ENCODE measurements at regions not wholly inside any gene's neighbourhood (a gene's known extent, or its start where the extent isn't known, plus 50 kb on each side); places are given as distances from the start of the nearest gene placed in this dataset.
"Not testable (repeated sequence)": the region's sequence is repeated elsewhere in the genome, so short reads cannot be mapped to it uniquely, and the experiment has no call there.

- intact Hi-C loops (cut with DNase I) = no loop called here
- DNase-seq (ENCODE audit: missing footprints) (no peak), ATAC-seq (no peak)
These were observed 106.1 kb upstream of the TMEM170B start for GRCh38 chr6:11431455-11431937.

- ATAC-seq (no peak), DNase-seq (ENCODE audit: missing footprints) (no peak)
- intact Hi-C loops (cut with DNase I) = no loop called here
These were observed 107.5 kb upstream of the TMEM170B start for GRCh38 chr6:11430036-11430435.

- ATAC-seq (no peak), DNase-seq (ENCODE audit: missing footprints) (no peak)
- intact Hi-C loops (cut with DNase I) = no loop called here
These were observed 108.0 kb upstream of the TMEM170B start for GRCh38 chr6:11429577-11429976.

- no peak for ATAC-seq
- intact Hi-C loops (cut with DNase I) = no loop called here
These were observed 108.7 kb upstream of the TMEM170B start for GRCh38 chr6:11428895-11429294.

GRCh38 chr6:11428371-11428770, 109.2 kb upstream of the TMEM170B start:
- no peak for ATAC-seq
- intact Hi-C loops (cut with DNase I) = no loop called here
- DNase-seq (ENCODE audit: missing footprints) = no peak

More at GRCh38 chr6:11428895-11429294, 108.7 kb upstream of the TMEM170B start:
- DNase-seq (ENCODE audit: missing footprints) = no peak

DNA sequence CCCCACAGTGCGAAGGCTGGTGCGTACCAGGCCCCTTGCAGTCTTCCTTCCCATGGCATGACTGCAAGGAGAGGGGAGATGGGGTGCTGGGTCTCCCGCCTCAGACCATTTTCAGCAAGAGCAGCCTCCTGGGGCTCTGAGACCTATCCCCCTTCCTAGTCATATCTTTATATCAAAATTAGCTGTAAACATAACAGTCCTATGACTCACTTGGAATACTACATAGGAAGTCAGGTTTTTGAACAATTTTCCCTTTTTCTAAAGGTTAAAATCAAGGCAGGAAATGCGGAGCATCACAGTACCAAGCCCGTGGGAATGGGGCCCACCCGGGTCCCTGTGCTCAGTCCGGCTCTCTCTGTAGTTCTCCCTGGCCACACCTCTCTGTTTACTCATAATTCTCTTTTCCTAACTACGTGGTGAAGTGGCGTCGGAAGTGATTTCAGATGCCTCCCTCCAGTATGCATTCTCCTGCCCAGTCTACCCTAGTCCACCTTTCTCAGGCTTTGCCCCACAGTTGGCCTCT, 109.8 kb upstream of the TMEM170B start:
- intact Hi-C loops (cut with DNase I) = no loop called here
- ATAC-seq (no peak), DNase-seq (ENCODE audit: missing footprints) (no peak)

DNA sequence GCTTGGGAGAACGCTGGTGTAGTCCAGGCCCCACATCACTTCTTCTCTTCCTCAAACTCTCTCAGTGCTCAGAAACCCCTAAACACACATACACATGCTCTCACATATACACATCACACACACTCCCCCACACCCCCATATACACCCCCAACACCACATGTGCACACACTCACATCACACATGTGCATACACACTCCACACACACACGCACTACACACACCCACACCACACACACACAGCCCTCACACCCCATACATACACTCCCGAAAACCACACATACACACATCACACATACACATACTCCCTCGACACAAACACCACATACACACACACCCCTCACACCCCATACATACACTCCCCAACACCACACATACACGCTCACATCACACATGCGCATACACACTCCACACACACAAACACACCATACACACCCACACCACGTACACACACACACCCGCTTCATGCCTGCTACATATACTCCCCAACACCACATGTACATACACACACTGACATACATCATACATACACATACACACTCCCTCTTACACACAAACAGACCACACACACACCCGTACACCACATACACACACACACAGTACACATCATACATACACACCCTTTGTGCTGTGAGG, 110.3 kb upstream of the TMEM170B start:
- intact Hi-C loops (cut with DNase I) = no loop called here
- ATAC-seq (no peak), DNase-seq (ENCODE audit: missing footprints) (no peak)

DNA sequence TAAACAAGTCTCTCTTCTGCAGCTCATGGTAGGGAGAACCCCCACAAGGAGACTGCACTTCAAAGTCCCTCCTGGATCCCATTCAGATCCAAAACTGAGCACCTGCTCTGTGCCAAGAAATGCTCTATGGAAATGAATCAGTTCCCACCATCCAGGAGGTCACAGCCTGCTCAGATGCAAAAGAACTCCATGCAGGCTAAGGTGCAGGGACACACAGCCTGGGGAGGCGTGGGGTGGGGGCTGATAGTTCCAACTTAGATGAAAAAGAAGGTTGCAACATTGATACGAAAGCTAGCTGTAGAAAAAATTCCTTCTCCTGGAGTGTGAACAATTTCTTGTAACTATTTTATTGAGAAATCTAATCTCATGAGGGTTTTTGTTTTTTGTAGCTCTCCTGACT, 111.0 kb upstream of the TMEM170B start:
- DNase-seq (ENCODE audit: missing footprints) (no peak), ATAC-seq (no peak)
- intact Hi-C loops (cut with DNase I) = no loop called here

DNA sequence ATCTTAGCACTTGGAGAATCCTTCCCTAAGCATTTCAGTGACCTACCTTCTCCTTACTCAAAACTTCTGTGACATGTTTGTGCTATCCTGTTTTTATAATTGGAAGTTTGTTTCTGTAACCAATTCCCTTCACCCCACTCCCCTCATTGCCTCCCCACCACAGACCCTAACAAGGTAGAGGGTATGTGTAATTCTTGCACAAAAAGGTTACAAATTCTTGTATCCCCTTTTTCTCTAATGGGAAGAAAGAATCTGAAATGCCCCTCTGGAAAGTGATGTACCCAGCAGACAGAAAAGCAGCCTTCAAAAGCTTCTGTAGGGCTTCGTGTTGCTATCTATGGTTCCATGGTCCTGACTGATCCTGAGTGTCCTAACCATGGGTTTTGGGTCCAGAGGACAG, 111.7 kb upstream of the TMEM170B start:
- DNase-seq (ENCODE audit: missing footprints) (no peak), ATAC-seq (no peak)
- intact Hi-C loops (cut with DNase I) = no loop called here

DNA sequence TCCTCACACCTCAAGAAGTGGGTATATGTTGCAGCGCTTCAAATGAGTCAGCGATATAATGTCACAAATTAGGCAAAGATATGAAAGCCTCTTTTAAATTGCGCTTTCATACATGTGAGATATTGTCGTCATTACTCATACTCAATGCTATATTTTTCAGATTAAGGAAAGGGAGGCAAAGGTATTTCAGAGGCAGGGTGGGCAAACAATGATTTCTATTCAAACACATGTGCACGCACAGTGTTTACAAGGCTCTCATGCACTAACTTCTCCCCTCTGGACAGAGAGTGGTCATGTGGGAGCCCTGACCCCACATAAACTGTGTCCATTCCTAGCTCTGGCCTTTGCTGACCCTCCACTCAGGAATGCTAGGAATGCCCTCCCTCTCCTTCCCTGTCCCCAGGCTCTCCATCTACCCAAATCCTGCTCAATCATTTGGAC, 112.1 kb upstream of the TMEM170B start:
- ATAC-seq (no peak), DNase-seq (ENCODE audit: missing footprints) (no peak)
- intact Hi-C loops (cut with DNase I) = no loop called here

DNA sequence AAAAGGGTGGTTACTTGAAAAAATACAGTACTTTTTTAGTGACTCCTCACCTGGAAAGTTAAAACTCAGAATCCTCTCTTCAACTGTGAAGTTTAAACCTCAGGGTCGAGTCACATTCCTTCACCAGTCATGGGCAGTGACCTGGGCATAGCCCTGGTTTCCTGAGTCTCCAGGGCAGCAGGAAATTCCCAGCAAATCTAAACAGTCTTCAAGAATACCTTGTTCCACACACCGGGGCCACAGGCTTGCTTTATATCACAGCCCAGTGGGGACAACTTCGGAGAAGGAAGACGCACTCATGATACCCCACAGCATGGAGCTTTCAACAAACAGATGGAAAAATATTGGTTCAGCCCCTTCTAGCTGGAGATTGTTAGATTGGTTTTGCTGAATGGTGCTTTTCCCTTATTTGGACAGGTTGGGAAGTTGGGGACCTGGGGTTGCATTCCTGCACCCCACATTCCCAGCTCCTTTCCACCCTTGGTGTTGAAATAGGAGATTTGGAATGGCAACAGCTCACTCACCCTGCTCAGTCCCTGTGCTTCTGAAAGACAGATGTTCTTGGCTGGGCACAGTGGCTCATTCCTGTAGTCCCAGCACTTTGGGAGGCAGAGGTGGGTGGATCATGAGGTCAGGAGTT, 113.0 kb upstream of the TMEM170B start:
- intact Hi-C loops (cut with DNase I) = loop anchor here (5.0 kb wide), 1 partner anchor 202 kb away; no protein-coding TSS in a partner anchor
- ATAC-seq (no peak), DNase-seq (ENCODE audit: missing footprints) (no peak)

DNA sequence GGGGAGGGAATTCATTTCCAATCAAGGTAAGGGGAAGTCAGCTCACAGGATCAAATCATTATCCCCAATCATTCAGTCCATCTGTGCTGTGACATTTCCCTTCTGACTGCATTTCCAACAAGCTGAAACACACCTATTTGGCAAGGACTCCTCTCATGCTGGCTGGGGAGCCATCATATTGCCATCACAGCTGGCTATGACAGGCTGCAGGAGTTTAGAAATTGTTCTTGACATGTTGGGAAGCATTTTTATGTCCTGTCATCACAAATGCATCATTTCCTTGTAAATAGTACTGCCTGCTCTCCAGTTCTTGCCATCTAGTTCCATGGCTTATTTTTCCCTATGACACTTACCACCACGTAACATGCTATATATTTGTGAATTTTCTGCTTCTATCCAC, 113.9 kb upstream of the TMEM170B start:
- intact Hi-C loops (cut with DNase I) = loop anchor here (5.0 kb wide), 1 partner anchor 201 kb away; no protein-coding TSS in a partner anchor
- DNase-seq (ENCODE audit: missing footprints) (no peak), ATAC-seq (no peak)

GRCh38 chr6:11423072-11423471, 114.5 kb upstream of the TMEM170B start:
- no peak for DNase-seq (ENCODE audit: missing footprints)
- intact Hi-C loops (cut with DNase I) = loop anchor here (5.0 kb wide), 1 partner anchor 201 kb away; no protein-coding TSS in a partner anchor
- ATAC-seq = no peak

DNA sequence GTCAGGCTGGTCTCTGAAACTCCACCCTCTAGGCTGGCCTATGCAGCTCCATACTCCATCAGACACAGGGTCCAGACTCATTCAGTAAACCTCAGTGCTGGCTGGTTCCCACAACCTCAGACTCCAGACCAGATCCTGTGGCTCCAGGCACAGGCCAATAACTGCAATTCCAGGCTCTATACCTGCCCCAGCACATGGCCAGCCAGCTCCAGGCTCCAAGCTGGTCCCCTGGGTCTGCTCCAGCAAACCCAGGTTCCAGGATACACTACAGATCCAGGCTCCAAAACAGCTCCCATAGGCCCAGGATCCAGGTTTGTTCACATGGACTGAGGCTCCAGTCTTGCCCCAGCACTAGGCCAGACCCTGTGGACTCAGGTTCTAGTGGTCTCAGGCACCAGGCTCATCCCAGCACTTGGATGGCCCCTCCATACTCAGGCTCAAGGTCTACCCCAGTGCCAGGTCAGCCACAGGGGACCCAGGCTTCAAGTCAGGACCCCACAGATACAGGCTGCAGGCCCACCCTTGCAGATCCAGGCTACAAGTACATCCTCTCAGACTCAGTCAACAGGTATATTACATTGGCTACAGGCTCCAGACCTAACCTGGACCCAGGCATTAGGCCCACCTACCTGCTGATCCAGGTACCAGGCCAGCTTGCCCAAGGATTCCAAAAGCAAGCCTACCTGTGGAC, 117.6 kb upstream of the TMEM170B start:
- intact Hi-C loops (cut with DNase I) = loop anchor here (5.0 kb wide), 2 partner anchors 53 to 198 kb away; no protein-coding TSS in a partner anchor
- no peak for ATAC-seq

GRCh38 chr6:11418290-11418905, 119.2 kb upstream of the TMEM170B start:
- DNase-seq (ENCODE audit: missing footprints) = no peak
- ATAC-seq = no peak
- intact Hi-C loops (cut with DNase I) = loop anchor here (5.0 kb wide), 1 partner anchor 51 kb away; no protein-coding TSS in a partner anchor

More for the DNA sequence above, 117.6 kb upstream of the TMEM170B start:
- no peak for DNase-seq (ENCODE audit: missing footprints)

DNA sequence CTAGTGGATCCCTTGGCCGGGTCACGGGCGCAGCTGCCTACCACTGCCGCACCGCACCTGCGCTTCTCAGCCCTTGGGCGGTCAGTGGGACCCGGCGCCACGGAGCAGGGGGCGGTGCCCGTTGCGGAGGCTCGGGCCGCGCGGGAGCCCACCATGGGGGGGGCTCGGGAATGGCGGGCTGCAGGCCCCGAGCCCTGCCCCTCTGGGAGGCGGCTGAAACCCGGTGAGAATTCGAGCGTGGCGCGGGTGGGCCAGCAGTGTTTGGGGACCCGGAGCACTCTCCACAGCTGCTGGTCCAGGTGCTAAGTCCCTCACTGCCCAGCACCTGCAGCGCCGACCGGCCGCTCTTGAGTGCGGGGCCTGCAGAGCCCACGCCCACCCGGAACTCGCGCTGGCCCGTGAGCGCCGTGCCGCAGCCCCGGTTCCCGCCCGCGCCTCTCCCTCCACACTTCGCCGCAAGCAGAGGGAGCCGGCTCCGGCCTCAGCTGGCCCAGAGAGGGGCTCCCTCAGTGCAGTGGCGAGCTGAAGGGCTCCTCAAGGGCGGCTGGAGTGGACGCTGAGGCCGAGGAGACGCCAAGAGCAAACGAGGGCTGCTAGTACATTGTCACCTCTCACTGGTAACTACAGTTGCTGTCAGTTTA, 120.5 kb upstream of the TMEM170B start:
- intact Hi-C loops (cut with DNase I) = loop anchor here (5.0 kb wide), 1 partner anchor 50 kb away; no protein-coding TSS in a partner anchor
- no peak for DNase-seq (ENCODE audit: missing footprints)
- no peak for ATAC-seq

GRCh38 chr6:11416099-11416935, 121.2 kb upstream of the TMEM170B start:
- not testable (repeated sequence) for DNase-seq (ENCODE audit: missing footprints); ATAC-seq
- intact Hi-C loops (cut with DNase I) = loop anchor here (5.0 kb wide), 1 partner anchor 49 kb away; no protein-coding TSS in a partner anchor
